A549 (cell line): ENCODE measurements at regions not wholly inside any gene's neighbourhood (a gene's known extent, or its start where the extent isn't known, plus 50 kb on each side); places are given as distances from the start of the nearest gene placed in this dataset.

Experiments
- ATAC-seq, 2 experiments: fragments of 200-7000 bp in 1 of 2; fragments of >200 bp in 1 of 2; cut with Nextera tagmentation in 1 of 2; cut with Tn5 transposase in 1 of 2; 3 replicates each; pipeline versions ENCODE4 v1.8.0 to v1.9.1; 2018 to 2020; ENCODE audit warnings: mild to moderate bottlenecking in 1 of 2, moderate library complexity in 1 of 2
- CTCF ChIA-PET: fragments of 300-600 bp; sonication (Branson Sonifier 250); formaldehyde crosslinking; extraction: SDS; loops from one replicate; lab custom pipeline; 2021; ENCODE audit warnings: antibody characterized with exemption, inconsistent platforms; lab: Yijun Ruan, JAX
- POLR2A ChIA-PET: fragments of 350-600 bp; formaldehyde crosslinking; extraction: SDS; loops from one replicate; lab custom pipeline; 2021; ENCODE audit warnings: antibody characterized with exemption, inconsistent platforms; lab: Yijun Ruan, JAX
- DNase-seq, 2 experiments: peaks; one replicate each; pipeline versions ENCODE4 v3.0.0 to v3.0.0-alpha.2; 2011 to 2016; ENCODE audit warnings: low read depth in 1 of 2, low spot score in 1 of 2
- FAIRE-seq: peaks from 2 replicates; lab custom pipeline; 2011; peaks lifted over from hg19 to GRCh38; lab: Jason Lieb, UNC
- H3K27ac ChIP-seq, 2 experiments: fragments of >200 bp; sonication (Bioruptor Twin); formaldehyde crosslinking; 3 replicates each; pipeline ENCODE4 v1.5.1; 2016 to 2017
- H3K4me1 ChIP-seq: fragments of >200 bp; sonication (Bioruptor Twin); formaldehyde crosslinking; 3 replicates; pipeline ENCODE4 v1.6.1; 2016
- H3K4me2 ChIP-seq: fragments of >200 bp; sonication (Bioruptor Twin); formaldehyde crosslinking; 3 replicates; pipeline ENCODE4 v1.6.1; 2016
- H3K4me3 ChIP-seq: fragments of >200 bp; sonication (Bioruptor Twin); formaldehyde crosslinking; 3 replicates; pipeline ENCODE4 v1.5.1; 2016
- H3K9me3 ChIP-seq: fragments of >200 bp; sonication (Bioruptor Twin); formaldehyde crosslinking; 3 replicates; pipeline ENCODE4 v1.6.1; 2016
- BCL3 ChIP-seq: fragments of >200 bp; sonication (Bioruptor Twin); formaldehyde crosslinking; IDR thresholded peaks from 3 replicates; pipeline ENCODE4 v1.6.1; 2016
- BHLHE40 ChIP-seq: IDR thresholded peaks from 2 replicates; pipeline ENCODE4 v1.6.1; 2012; ENCODE audit warnings: low read depth, low read length, inconsistent platforms
- CBX8 ChIP-seq: fragments of 200-600 bp; sonication (generic); IDR thresholded peaks from 2 replicates; pipeline ENCODE4 v1.6.1; 2016
- E2F6 ChIP-seq: IDR thresholded peaks from 2 replicates; pipeline ENCODE4 v1.6.1; 2012; ENCODE audit warnings: low read depth, borderline replicate concordance
- ELK1 ChIP-seq: fragments of 150-350 bp; IDR thresholded peaks from 2 replicates; pipeline ENCODE4 v1.6.1; 2014; ENCODE audit warnings: low read depth, mild to moderate bottlenecking, low read length
- GATA3 ChIP-seq: IDR thresholded peaks from 2 replicates; pipeline ENCODE4 v1.6.1; 2012; ENCODE audit warnings: borderline replicate concordance
- KDM1A ChIP-seq: fragments of 200-600 bp; sonication (generic); IDR thresholded peaks from 2 replicates; pipeline ENCODE4 v1.6.1; 2016; ENCODE audit warnings: low read depth, mild to moderate bottlenecking
- MAX ChIP-seq: IDR thresholded peaks from 2 replicates; pipeline ENCODE4 v1.6.1; 2012
- MYC ChIP-seq: IDR thresholded peaks from 2 replicates; pipeline ENCODE4 v1.6.1; 2012; ENCODE audit warnings: mild to moderate bottlenecking, inconsistent platforms, low read length, improper control_type of control experiment, borderline replicate concordance
- NPAS2 ChIP-seq: fragments of 250-450 bp; sonication (Bioruptor Pico); IDR thresholded peaks from 2 replicates; pipeline ENCODE4 v1.8.0; 2022; ENCODE audit warnings: mild to moderate bottlenecking, moderate library complexity, borderline replicate concordance
- NR3C1 ChIP-seq: fragments of >200 bp; sonication (Bioruptor Twin); formaldehyde crosslinking; IDR thresholded peaks from 3 replicates; pipeline ENCODE4 v1.6.1; 2017
- POLR2A ChIP-seq: IDR thresholded peaks from 2 replicates; pipeline ENCODE4 v1.6.1; 2012; ENCODE audit warnings: mild to moderate bottlenecking, low read length
- RAD21 ChIP-seq, 2 experiments: fragments of >200 bp in 1 of 2; sonication (Bioruptor Twin) in 1 of 2; formaldehyde crosslinking in 1 of 2; IDR thresholded peaks in 1 of 2; conservative IDR thresholded peaks in 1 of 2; 2 replicates in 1 of 2; 3 replicates in 1 of 2; pipeline ENCODE4 v1.6.1; 2012 to 2018; ENCODE audit warnings: inconsistent platforms in 1 of 2
- RARB ChIP-seq: fragments of 250-450 bp; sonication (Bioruptor Pico); IDR thresholded peaks from 2 replicates; pipeline ENCODE4 v1.8.0; 2021; ENCODE audit warnings: mild to moderate bottlenecking, moderate library complexity
- ZNF302 ChIP-seq: fragments of 250-450 bp; sonication (Bioruptor Pico); IDR thresholded peaks from 2 replicates; pipeline ENCODE4 v1.9.0; 2021; ENCODE audit warnings: inconsistent platforms, mild to moderate bottlenecking, moderate library complexity
- ZSCAN20 ChIP-seq: fragments of 250-450 bp; sonication (Bioruptor Pico); IDR thresholded peaks from 2 replicates; pipeline ENCODE4 v1.8.0; 2022; ENCODE audit warnings: mild to moderate bottlenecking, moderate library complexity
- WGBS: methylation state at CpG from one replicate; pipeline ENCODE4 v1.1.6; 2017; ENCODE audit errors: missing lambda C conversion rate; 5-methylcytosine and 5-hydroxymethylcytosine counted together

GRCh38 chr9:7403839-7404487 lies 395.6 kb downstream of the DMAC1 start:
- no peaks in the 10 kb centered on the region for H3K9me3 ChIP-seq
- WGBS = 20% methylated on average over 7 of the region's 7 CpGs
- DNase-seq (no peak), ATAC-seq (no peak), FAIRE-seq (no peak)
- H3K4me1 ChIP-seq = no peaks in the 10 kb centered on the region
- TF ChIP-seq MAX (no peak), KDM1A (no peak), MYC (no peak), BHLHE40 (no peak), BCL3 (no peak), RAD21 (conservative IDR thresholded peaks at IDR 0.05 in 1 of 2, IDR thresholded peaks at IDR 0.05 in 1 of 2) (no peak), POLR2A (no peak), ELK1 (no peak)
- CTCF ChIA-PET = interaction anchor here (1.6 to 2.9 kb wide), 2 partner anchors 15 to 131 kb away, joined by 3 to 7 read pairs; no protein-coding TSS in a partner anchor
- no peak overlapping the region for H3K4me2 ChIP-seq
- no peak overlapping the region for H3K27ac ChIP-seq
- POLR2A ChIA-PET = no interaction called here
- H3K4me3 ChIP-seq = no peak overlapping the region

GRCh38 chr9:7403028-7403389 lies 396.6 kb downstream of the DMAC1 start:
- Histone ChIP-seq H3K27ac (no peak overlapping the region), H3K9me3 (no peaks in the 10 kb centered on the region)
- DNase-seq = no peak
- no peak for ATAC-seq
- no peak for TF ChIP-seq ZSCAN20 (CRISPR knock-in tag)
- TF ChIP-seq RARB (CRISPR knock-in tag) = no peak
- TF ChIP-seq E2F6 = no peak
- no peak for TF ChIP-seq NPAS2 (CRISPR knock-in tag)
- no peak for TF ChIP-seq GATA3
- no peak for TF ChIP-seq NR3C1
- TF ChIP-seq ZNF302 (CRISPR knock-in tag) = no peak
- no peak for TF ChIP-seq RAD21 (conservative IDR thresholded peaks at IDR 0.05 in 1 of 2, IDR thresholded peaks at IDR 0.05 in 1 of 2)
- TF ChIP-seq CBX8 = no peak
- no peak for TF ChIP-seq MAX
- TF ChIP-seq, all 56 proteins: peak for 0
- no peak overlapping the region for H3K4me3 ChIP-seq
- no peaks in the 10 kb centered on the region for H3K4me1 ChIP-seq
- ChIA-PET POLR2A (no interaction called here), CTCF (interaction anchor here (1.4 to 2.9 kb wide), 3 partner anchors 9 to 132 kb away, joined by 3 to 7 read pairs (median 7); no protein-coding TSS in a partner anchor)
- no peak for FAIRE-seq
- H3K4me2 ChIP-seq = no peak overlapping the region

- POLR2A ChIA-PET = no interaction called here
- WGBS = 0% methylated on average over 2 of the region's 2 CpGs
- TF ChIP-seq RAD21 (conservative IDR thresholded peaks at IDR 0.05 in 1 of 2, IDR thresholded peaks at IDR 0.05 in 1 of 2) = no peak
- Histone ChIP-seq H3K27ac (no peak overlapping the region), H3K4me3 (no peak overlapping the region), H3K4me1 (no peaks in the 10 kb centered on the region), H3K9me3 (no peaks in the 10 kb centered on the region), H3K4me2 (no peak overlapping the region)
- DNase-seq (no peak), FAIRE-seq (no peak), ATAC-seq (no peak; a peak in 1 of 6 replicates)
- CTCF ChIA-PET = interaction anchor here (0.6 to 2.9 kb wide), 8 partner anchors 10 to 185 kb away, joined by 3 to 7 read pairs (median 3); no protein-coding TSS in a partner anchor
Observed at GRCh38 chr9:7402334-7403027, 397.1 kb downstream of the DMAC1 start.
